GM23338 (cell line): ENCODE measurements at regions not wholly inside any gene's neighbourhood (a gene's known extent, or its start where the extent isn't known, plus 50 kb on each side); places are given as distances from the start of the nearest gene placed in this dataset.

Source experiments
- ATAC-seq: fragments of 200-7000 bp; cut with Tn5 transposase; 3 replicates; pipeline ENCODE4 v1.9.1; 2020
- DNase-seq: peaks from one replicate; pipeline ENCODE4 v3.0.0-alpha.2; 2015; ENCODE audit warnings: low spot score
- H2AFZ ChIP-seq: fragments of 200-600 bp; sonication (generic); 2 replicates; pipeline ENCODE4 v1.8.0; 2016; ENCODE audit warnings: antibody characterized with exemption, mild to moderate bottlenecking, moderate library complexity
- H3F3A ChIP-seq: fragments of 200-600 bp; sonication (generic); replicated peaks from 2 replicates; pipeline ENCODE4 v1.8.0; 2017; ENCODE audit warnings: antibody characterized with exemption, mixed run types, low read depth
- H3K27ac ChIP-seq: fragments of 200-600 bp; sonication (generic); 2 replicates; pipeline ENCODE4 v1.6.1; 2016; ENCODE audit warnings: low read depth
- H3K27me3 ChIP-seq: fragments of 200-600 bp; sonication (generic); 2 replicates; pipeline ENCODE4 v1.8.0; 2016; ENCODE audit warnings: mild to moderate bottlenecking, mixed run types, moderate library complexity; ENCODE audit not compliant: insufficient read depth
- H3K36me3 ChIP-seq: fragments of 200-600 bp; sonication (generic); 2 replicates; pipeline ENCODE4 v1.8.0; 2016; ENCODE audit warnings: mild to moderate bottlenecking; ENCODE audit not compliant: insufficient read depth
- H3K4me1 ChIP-seq: fragments of 200-600 bp; sonication (generic); 2 replicates; pipeline ENCODE4 v1.8.0; 2016; ENCODE audit warnings: mild to moderate bottlenecking, moderate library complexity; ENCODE audit not compliant: insufficient read depth
- H3K4me2 ChIP-seq: fragments of 200-600 bp; sonication (generic); 2 replicates; pipeline ENCODE4 v1.7.1; 2017; ENCODE audit warnings: mixed run types
- H3K4me3 ChIP-seq: fragments of 200-600 bp; sonication (generic); 2 replicates; pipeline ENCODE4 v1.6.1; 2016; ENCODE audit warnings: mixed run types
- H3K79me2 ChIP-seq: fragments of 200-600 bp; sonication (generic); replicated peaks from 2 replicates; pipeline ENCODE4 v1.8.0; 2017; ENCODE audit warnings: mild to moderate bottlenecking; ENCODE audit not compliant: insufficient read depth
- H3K9me2 ChIP-seq: fragments of 200-600 bp; sonication (generic); 2 replicates; pipeline ENCODE4 v1.8.0; 2017; ENCODE audit not compliant: insufficient read depth
- H4K20me1 ChIP-seq: fragments of 200-600 bp; sonication (generic); replicated peaks from 2 replicates; pipeline ENCODE4 v1.8.0; 2017; ENCODE audit warnings: mild to moderate bottlenecking; ENCODE audit not compliant: insufficient read depth
- H3K27ac Mint-ChIP-seq: 2 replicates; pipeline ENCODE4 v1.8.0; 2020; ENCODE audit warnings: inconsistent platforms, mild to moderate bottlenecking, moderate library complexity, mixed read lengths
- H3K27me3 Mint-ChIP-seq: 3 replicates; pipeline ENCODE4 v1.8.0; 2022; ENCODE audit warnings: low read depth, mild to moderate bottlenecking, moderate library complexity, mixed read lengths, inconsistent platforms; ENCODE audit not compliant: insufficient read depth, poor library complexity
- H3K36me3 Mint-ChIP-seq: 3 replicates; pipeline ENCODE4 v1.8.0; 2021; ENCODE audit warnings: low read depth, mild to moderate bottlenecking, inconsistent platforms, moderate library complexity, mixed read lengths
- H3K4me1 Mint-ChIP-seq: 3 replicates; pipeline ENCODE4 v1.8.0; 2020; ENCODE audit warnings: mild to moderate bottlenecking, inconsistent platforms, mixed read lengths
- H3K4me3 Mint-ChIP-seq: 3 replicates; pipeline ENCODE4 v1.8.0; 2021; ENCODE audit warnings: moderate library complexity, mild to moderate bottlenecking, inconsistent platforms, mixed read lengths
- H3K9me3 Mint-ChIP-seq: 3 replicates; pipeline ENCODE4 v1.8.0; 2020; ENCODE audit warnings: moderate library complexity, mild to moderate bottlenecking, inconsistent platforms, mixed read lengths
- EZH2 ChIP-seq: fragments of 200-600 bp; sonication (generic); IDR thresholded peaks from one replicate; pipeline ENCODE4 v1.8.0; 2017; ENCODE audit warnings: antibody characterized with exemption, mild to moderate bottlenecking, low read depth; ENCODE audit not compliant: unreplicated experiment
- EZH2phosphoT487 ChIP-seq: fragments of 200-600 bp; sonication (generic); IDR thresholded peaks from one replicate; pipeline ENCODE4 v1.8.1; 2018; ENCODE audit warnings: antibody characterized with exemption; ENCODE audit not compliant: unreplicated experiment
- JUNB ChIP-seq: IDR thresholded peaks from one replicate; pipeline ENCODE4 v1.6.1; 2016; ENCODE audit warnings: antibody characterized with exemption; ENCODE audit not compliant: unreplicated experiment
- NANOG ChIP-seq: IDR thresholded peaks from 2 replicates; pipeline ENCODE4 v1.6.1; 2016; ENCODE audit warnings: antibody characterized with exemption, borderline replicate concordance
- POLR2AphosphoS5 ChIP-seq: IDR thresholded peaks from 2 replicates; pipeline ENCODE4 v1.6.1; 2016; ENCODE audit warnings: antibody characterized with exemption, low read depth
- STAT1 ChIP-seq: IDR thresholded peaks from one replicate; pipeline ENCODE4 v1.6.1; 2016; ENCODE audit warnings: antibody characterized with exemption; ENCODE audit not compliant: unreplicated experiment
- ZNF114 ChIP-seq: fragments of 250-450 bp; sonication (Bioruptor Pico); IDR thresholded peaks from 2 replicates; pipeline ENCODE4 v1.5.0; 2020; ENCODE audit warnings: mild to moderate bottlenecking, moderate library complexity
- ZNF331 ChIP-seq: fragments of 250-450 bp; sonication (Bioruptor Pico); IDR thresholded peaks from 2 replicates; pipeline ENCODE4 v1.5.0; 2020; ENCODE audit warnings: low read depth, mild to moderate bottlenecking, moderate library complexity
- TF ChIP-seq, protein P1 (sequence below): fragments of 250-450 bp; sonication (Bioruptor Pico); IDR thresholded peaks from 2 replicates; pipeline ENCODE4 v1.5.0; 2020; ENCODE audit warnings: mild to moderate bottlenecking, moderate library complexity
- TF ChIP-seq, protein P2 (sequence below): IDR thresholded peaks from 2 replicates; pipeline ENCODE4 v1.6.1; 2016; ENCODE audit warnings: antibody characterized with exemption
- TF ChIP-seq, protein P3 (sequence below), 2 experiments: fragments of 200-600 bp in 1 of 2; sonication (generic) in 1 of 2; conservative IDR thresholded peaks; 2 replicates each; pipeline versions ENCODE4 v1.5.1 to v1.6.1; 2016 to 2017; ENCODE audit warnings: antibody characterized with exemption in 2 of 2, low read depth in 2 of 2, mild to moderate bottlenecking in 2 of 2, moderate library complexity in 1 of 2
- TF ChIP-seq, protein P4 (sequence below): IDR thresholded peaks from one replicate; pipeline ENCODE4 v1.6.1; 2018; ENCODE audit warnings: antibody characterized with exemption; ENCODE audit not compliant: unreplicated experiment

DNA sequence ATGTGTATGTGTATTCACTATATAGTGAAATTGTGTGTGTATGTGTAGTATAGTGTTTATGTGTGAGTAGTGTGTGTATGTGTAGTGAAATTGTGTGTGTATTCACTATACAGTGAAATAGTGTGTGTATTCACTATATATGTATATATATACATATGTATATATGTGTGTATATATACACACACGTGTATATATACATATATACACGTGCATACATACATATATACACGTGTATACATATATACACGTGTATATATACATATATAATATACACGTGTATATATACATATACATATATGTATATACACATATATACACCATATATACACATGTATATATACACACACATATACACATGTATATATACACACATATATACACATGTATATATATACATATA, 403.6 kb upstream of the TUSC1 start (continued):
- TF ChIP-seq, protein P1, sequence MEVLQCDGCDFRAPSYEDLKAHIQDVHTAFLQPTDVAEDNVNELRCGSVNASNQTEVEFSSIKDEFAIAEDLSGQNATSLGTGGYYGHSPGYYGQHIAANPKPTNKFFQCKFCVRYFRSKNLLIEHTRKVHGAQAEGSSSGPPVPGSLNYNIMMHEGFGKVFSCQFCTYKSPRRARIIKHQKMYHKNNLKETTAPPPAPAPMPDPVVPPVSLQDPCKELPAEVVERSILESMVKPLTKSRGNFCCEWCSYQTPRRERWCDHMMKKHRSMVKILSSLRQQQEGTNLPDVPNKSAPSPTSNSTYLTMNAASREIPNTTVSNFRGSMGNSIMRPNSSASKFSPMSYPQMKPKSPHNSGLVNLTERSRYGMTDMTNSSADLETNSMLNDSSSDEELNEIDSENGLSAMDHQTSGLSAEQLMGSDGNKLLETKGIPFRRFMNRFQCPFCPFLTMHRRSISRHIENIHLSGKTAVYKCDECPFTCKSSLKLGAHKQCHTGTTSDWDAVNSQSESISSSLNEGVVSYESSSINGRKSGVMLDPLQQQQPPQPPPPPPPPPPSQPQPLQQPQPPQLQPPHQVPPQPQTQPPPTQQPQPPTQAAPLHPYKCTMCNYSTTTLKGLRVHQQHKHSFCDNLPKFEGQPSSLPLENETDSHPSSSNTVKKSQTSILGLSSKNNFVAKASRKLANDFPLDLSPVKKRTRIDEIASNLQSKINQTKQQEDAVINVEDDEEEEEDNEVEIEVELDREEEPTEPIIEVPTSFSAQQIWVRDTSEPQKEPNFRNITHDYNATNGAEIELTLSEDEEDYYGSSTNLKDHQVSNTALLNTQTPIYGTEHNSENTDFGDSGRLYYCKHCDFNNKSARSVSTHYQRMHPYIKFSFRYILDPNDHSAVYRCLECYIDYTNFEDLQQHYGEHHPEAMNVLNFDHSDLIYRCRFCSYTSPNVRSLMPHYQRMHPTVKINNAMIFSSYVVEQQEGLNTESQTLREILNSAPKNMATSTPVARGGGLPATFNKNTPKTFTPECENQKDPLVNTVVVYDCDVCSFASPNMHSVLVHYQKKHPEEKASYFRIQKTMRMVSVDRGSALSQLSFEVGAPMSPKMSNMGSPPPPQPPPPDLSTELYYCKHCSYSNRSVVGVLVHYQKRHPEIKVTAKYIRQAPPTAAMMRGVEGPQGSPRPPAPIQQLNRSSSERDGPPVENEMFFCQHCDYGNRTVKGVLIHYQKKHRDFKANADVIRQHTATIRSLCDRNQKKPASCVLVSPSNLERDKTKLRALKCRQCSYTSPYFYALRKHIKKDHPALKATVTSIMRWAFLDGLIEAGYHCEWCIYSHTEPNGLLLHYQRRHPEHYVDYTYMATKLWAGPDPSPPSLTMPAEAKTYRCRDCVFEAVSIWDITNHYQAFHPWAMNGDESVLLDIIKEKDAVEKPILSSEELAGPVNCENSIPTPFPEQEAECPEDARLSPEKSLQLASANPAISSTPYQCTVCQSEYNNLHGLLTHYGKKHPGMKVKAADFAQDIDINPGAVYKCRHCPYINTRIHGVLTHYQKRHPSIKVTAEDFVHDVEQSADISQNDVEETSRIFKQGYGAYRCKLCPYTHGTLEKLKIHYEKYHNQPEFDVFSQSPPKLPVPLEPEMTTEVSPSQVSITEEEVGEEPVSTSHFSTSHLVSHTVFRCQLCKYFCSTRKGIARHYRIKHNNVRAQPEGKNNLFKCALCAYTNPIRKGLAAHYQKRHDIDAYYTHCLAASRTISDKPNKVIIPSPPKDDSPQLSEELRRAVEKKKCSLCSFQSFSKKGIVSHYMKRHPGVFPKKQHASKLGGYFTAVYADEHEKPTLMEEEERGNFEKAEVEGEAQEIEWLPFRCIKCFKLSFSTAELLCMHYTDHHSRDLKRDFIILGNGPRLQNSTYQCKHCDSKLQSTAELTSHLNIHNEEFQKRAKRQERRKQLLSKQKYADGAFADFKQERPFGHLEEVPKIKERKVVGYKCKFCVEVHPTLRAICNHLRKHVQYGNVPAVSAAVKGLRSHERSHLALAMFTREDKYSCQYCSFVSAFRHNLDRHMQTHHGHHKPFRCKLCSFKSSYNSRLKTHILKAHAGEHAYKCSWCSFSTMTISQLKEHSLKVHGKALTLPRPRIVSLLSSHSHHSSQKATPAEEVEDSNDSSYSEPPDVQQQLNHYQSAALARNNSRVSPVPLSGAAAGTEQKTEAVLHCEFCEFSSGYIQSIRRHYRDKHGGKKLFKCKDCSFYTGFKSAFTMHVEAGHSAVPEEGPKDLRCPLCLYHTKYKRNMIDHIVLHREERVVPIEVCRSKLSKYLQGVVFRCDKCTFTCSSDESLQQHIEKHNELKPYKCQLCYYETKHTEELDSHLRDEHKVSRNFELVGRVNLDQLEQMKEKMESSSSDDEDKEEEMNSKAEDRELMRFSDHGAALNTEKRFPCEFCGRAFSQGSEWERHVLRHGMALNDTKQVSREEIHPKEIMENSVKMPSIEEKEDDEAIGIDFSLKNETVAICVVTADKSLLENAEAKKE, result no peak
- TF ChIP-seq ZNF331 (CRISPR knock-in tag) (no peak), POLR2AphosphoS5 (no peak), ZNF114 (no peak), STAT1 (no peak), EZH2 (no peak)
- TF ChIP-seq, protein P2, sequence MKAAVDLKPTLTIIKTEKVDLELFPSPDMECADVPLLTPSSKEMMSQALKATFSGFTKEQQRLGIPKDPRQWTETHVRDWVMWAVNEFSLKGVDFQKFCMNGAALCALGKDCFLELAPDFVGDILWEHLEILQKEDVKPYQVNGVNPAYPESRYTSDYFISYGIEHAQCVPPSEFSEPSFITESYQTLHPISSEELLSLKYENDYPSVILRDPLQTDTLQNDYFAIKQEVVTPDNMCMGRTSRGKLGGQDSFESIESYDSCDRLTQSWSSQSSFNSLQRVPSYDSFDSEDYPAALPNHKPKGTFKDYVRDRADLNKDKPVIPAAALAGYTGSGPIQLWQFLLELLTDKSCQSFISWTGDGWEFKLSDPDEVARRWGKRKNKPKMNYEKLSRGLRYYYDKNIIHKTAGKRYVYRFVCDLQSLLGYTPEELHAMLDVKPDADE, result no peak

DNA sequence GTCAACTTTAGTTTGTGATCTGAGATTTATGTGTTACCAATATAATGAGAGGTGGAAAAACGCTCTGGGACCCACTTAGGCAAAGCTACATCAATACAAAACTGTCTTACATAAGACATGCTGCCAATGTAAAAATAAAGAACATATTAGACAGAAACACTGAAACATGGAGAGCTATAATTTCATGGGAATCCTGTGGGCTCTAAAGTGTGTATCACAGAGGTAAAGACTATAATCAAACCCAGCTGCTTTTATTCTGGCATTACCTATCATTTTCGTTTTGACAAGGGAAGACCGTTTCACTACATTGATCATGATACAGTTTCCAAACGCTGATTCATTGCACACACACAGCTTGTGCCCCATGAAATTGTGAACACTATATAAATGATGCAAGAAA, 400.5 kb upstream of the TUSC1 start:
- no peak overlapping the region for H3K4me2 ChIP-seq
- DNase-seq, result no peak
- TF ChIP-seq EZH2phosphoT487, result no peak
- TF ChIP-seq, protein P3, sequence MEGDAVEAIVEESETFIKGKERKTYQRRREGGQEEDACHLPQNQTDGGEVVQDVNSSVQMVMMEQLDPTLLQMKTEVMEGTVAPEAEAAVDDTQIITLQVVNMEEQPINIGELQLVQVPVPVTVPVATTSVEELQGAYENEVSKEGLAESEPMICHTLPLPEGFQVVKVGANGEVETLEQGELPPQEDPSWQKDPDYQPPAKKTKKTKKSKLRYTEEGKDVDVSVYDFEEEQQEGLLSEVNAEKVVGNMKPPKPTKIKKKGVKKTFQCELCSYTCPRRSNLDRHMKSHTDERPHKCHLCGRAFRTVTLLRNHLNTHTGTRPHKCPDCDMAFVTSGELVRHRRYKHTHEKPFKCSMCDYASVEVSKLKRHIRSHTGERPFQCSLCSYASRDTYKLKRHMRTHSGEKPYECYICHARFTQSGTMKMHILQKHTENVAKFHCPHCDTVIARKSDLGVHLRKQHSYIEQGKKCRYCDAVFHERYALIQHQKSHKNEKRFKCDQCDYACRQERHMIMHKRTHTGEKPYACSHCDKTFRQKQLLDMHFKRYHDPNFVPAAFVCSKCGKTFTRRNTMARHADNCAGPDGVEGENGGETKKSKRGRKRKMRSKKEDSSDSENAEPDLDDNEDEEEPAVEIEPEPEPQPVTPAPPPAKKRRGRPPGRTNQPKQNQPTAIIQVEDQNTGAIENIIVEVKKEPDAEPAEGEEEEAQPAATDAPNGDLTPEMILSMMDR (conservative IDR thresholded peaks at IDR 0.05; ENCODE audit: low read depth in 2 of 2), result no peak
- no peak for TF ChIP-seq POLR2AphosphoS5
- TF ChIP-seq, protein P4, sequence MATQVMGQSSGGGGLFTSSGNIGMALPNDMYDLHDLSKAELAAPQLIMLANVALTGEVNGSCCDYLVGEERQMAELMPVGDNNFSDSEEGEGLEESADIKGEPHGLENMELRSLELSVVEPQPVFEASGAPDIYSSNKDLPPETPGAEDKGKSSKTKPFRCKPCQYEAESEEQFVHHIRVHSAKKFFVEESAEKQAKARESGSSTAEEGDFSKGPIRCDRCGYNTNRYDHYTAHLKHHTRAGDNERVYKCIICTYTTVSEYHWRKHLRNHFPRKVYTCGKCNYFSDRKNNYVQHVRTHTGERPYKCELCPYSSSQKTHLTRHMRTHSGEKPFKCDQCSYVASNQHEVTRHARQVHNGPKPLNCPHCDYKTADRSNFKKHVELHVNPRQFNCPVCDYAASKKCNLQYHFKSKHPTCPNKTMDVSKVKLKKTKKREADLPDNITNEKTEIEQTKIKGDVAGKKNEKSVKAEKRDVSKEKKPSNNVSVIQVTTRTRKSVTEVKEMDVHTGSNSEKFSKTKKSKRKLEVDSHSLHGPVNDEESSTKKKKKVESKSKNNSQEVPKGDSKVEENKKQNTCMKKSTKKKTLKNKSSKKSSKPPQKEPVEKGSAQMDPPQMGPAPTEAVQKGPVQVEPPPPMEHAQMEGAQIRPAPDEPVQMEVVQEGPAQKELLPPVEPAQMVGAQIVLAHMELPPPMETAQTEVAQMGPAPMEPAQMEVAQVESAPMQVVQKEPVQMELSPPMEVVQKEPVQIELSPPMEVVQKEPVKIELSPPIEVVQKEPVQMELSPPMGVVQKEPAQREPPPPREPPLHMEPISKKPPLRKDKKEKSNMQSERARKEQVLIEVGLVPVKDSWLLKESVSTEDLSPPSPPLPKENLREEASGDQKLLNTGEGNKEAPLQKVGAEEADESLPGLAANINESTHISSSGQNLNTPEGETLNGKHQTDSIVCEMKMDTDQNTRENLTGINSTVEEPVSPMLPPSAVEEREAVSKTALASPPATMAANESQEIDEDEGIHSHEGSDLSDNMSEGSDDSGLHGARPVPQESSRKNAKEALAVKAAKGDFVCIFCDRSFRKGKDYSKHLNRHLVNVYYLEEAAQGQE, result no peak
- no peak for TF ChIP-seq NANOG
- TF ChIP-seq JUNB, result no peak
- TF ChIP-seq ZNF114, result no peak

More for the DNA sequence above, 400.5 kb upstream of the TUSC1 start:
- Histone ChIP-seq H3K9me2 (peaks cover 8% of the 10 kb centered on the region; the same call in 1 of the 2 replicates), H3K27ac (no peak overlapping the region), H4K20me1 (no peaks in the 10 kb centered on the region), H3K27me3 (no peaks in the 10 kb centered on the region), H3F3A (no peaks in the 10 kb centered on the region), H3K4me3 (no peak overlapping the region), H3K79me2 (no peaks in the 10 kb centered on the region), H3K4me1 (no peaks in the 10 kb centered on the region), H2AFZ (no peak overlapping the region), H3K36me3 (no peaks in the 10 kb centered on the region)
- ATAC-seq, result no peak
- no peak overlapping the region for H3K27ac Mint-ChIP-seq
- H3K27me3 Mint-ChIP-seq, result no peaks in the 10 kb centered on the region
- no peaks in the 10 kb centered on the region for H3K4me1 Mint-ChIP-seq
- H3K4me3 Mint-ChIP-seq, result no peak overlapping the region
- peaks cover 30% of the 10 kb centered on the region; the same call in 1 of the 3 replicates for H3K9me3 Mint-ChIP-seq
- peaks cover 22% of the 10 kb centered on the region for H3K36me3 Mint-ChIP-seq
